ENCODE measurements at regions not wholly inside any gene's neighbourhood (a gene's known extent, or its start where the extent isn't known, plus 50 kb on each side); places are given as distances from the start of the nearest gene placed in this dataset.

- peaks cover 10% of the 10 kb centered on the region for H3K9me3 Mint-ChIP-seq (ENCODE audit: unreplicated experiment)
- TF ChIP-seq, protein P1, sequence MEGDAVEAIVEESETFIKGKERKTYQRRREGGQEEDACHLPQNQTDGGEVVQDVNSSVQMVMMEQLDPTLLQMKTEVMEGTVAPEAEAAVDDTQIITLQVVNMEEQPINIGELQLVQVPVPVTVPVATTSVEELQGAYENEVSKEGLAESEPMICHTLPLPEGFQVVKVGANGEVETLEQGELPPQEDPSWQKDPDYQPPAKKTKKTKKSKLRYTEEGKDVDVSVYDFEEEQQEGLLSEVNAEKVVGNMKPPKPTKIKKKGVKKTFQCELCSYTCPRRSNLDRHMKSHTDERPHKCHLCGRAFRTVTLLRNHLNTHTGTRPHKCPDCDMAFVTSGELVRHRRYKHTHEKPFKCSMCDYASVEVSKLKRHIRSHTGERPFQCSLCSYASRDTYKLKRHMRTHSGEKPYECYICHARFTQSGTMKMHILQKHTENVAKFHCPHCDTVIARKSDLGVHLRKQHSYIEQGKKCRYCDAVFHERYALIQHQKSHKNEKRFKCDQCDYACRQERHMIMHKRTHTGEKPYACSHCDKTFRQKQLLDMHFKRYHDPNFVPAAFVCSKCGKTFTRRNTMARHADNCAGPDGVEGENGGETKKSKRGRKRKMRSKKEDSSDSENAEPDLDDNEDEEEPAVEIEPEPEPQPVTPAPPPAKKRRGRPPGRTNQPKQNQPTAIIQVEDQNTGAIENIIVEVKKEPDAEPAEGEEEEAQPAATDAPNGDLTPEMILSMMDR (IDR thresholded peaks at IDR 0.05), result no peak
- H3K4me1 Mint-ChIP-seq (ENCODE audit: unreplicated experiment), result no peaks in the 10 kb centered on the region
- no peaks in the 10 kb centered on the region for H3K36me3 Mint-ChIP-seq (ENCODE audit: unreplicated experiment)
- H3K27ac Mint-ChIP-seq (ENCODE audit: unreplicated experiment), result no peak overlapping the region
- peaks cover 2% of the 10 kb centered on the region for H3K27me3 Mint-ChIP-seq (ENCODE audit: unreplicated experiment)
- H3K4me3 Mint-ChIP-seq (ENCODE audit: unreplicated experiment), result no peak overlapping the region
- DNase-seq (ENCODE audit: extremely low spot score, unreplicated experiment), result peak; percentile 42
Observed at GRCh38 chr12:127300753-127301152, 966.2 kb upstream of the TMEM132C start.

- no peak overlapping the region for H3K27ac Mint-ChIP-seq (ENCODE audit: unreplicated experiment)
- peaks cover 2% of the 10 kb centered on the region for H3K27me3 Mint-ChIP-seq (ENCODE audit: unreplicated experiment)
- DNase-seq (ENCODE audit: extremely low spot score, unreplicated experiment), result no peak
- TF ChIP-seq, protein P1 (IDR thresholded peaks at IDR 0.05), result no peak
- no peaks in the 10 kb centered on the region for H3K4me1 Mint-ChIP-seq (ENCODE audit: unreplicated experiment)
- no peak overlapping the region for H3K4me3 Mint-ChIP-seq (ENCODE audit: unreplicated experiment)
- H3K36me3 Mint-ChIP-seq (ENCODE audit: unreplicated experiment), result no peaks in the 10 kb centered on the region
- peaks cover 10% of the 10 kb centered on the region for H3K9me3 Mint-ChIP-seq (ENCODE audit: unreplicated experiment)
Observed at GRCh38 chr12:127301876-127302275, 965.1 kb upstream of the TMEM132C start.

GRCh38 chr12:127304751-127305725, 961.9 kb upstream of the TMEM132C start:
- TF ChIP-seq, protein P1 (IDR thresholded peaks at IDR 0.05), result no peak
- H3K9me3 Mint-ChIP-seq (ENCODE audit: unreplicated experiment), result peaks cover 1% of the 10 kb centered on the region

GRCh38 chr12:127306604-127307215, 960.3 kb upstream of the TMEM132C start:
- no peak overlapping the region for H3K27ac Mint-ChIP-seq (ENCODE audit: unreplicated experiment)
- H3K9me3 Mint-ChIP-seq (ENCODE audit: unreplicated experiment), result no peaks in the 10 kb centered on the region
- no peak for DNase-seq (ENCODE audit: extremely low spot score, unreplicated experiment)

More at GRCh38 chr12:127304751-127305725, 961.9 kb upstream of the TMEM132C start:
- Mint-ChIP-seq H3K4me1 (ENCODE audit: unreplicated experiment) (no peaks in the 10 kb centered on the region), H3K27me3 (ENCODE audit: unreplicated experiment) (peaks cover 2% of the 10 kb centered on the region), H3K27ac (ENCODE audit: unreplicated experiment) (no peak overlapping the region), H3K4me3 (ENCODE audit: unreplicated experiment) (no peak overlapping the region), H3K36me3 (ENCODE audit: unreplicated experiment) (no peaks in the 10 kb centered on the region)
- peak; percentile 76 for DNase-seq (ENCODE audit: extremely low spot score, unreplicated experiment)

More at GRCh38 chr12:127306604-127307215, 960.3 kb upstream of the TMEM132C start:
- TF ChIP-seq, protein P1 (IDR thresholded peaks at IDR 0.05), result no peak
- no peaks in the 10 kb centered on the region for H3K4me1 Mint-ChIP-seq (ENCODE audit: unreplicated experiment)
- H3K4me3 Mint-ChIP-seq (ENCODE audit: unreplicated experiment), result no peak overlapping the region
- no peaks in the 10 kb centered on the region for H3K27me3 Mint-ChIP-seq (ENCODE audit: unreplicated experiment)
- H3K36me3 Mint-ChIP-seq (ENCODE audit: unreplicated experiment), result no peaks in the 10 kb centered on the region

Data from osteocyte (in vitro differentiated cells).